ENCODE measurements at regions not wholly inside any gene's neighbourhood (a gene's known extent, or its start where the extent isn't known, plus 50 kb on each side); places are given as distances from the start of the nearest gene placed in this dataset.
"Not testable (repeated sequence)": the region's sequence is repeated elsewhere in the genome, so short reads cannot be mapped to it uniquely, and the experiment has no call there.

GRCh38 chr4:83730958-83731357 is 195.1 kb downstream of the GPAT3 start:
- H3K9me1 ChIP-seq (ENCODE audit: insufficient read depth, low read length); H2BK5ac ChIP-seq (ENCODE audit: low read depth, low read length, poor library complexity, severe bottlenecking); H3K36me3 ChIP-seq (ENCODE audit: control insufficient read depth, insufficient read depth, low read length); in situ Hi-C loops (cut with MboI; ENCODE audit: low sequenced_read_pairs); H3K4me3 ChIP-seq (ENCODE audit: insufficient read depth, low read depth, low read length); H4K91ac ChIP-seq (ENCODE audit: insufficient read depth, low read depth, low read length); H3K4ac ChIP-seq (ENCODE audit: low read depth, low read length); H3K23ac ChIP-seq (ENCODE audit: low read depth, low read length); H2AFZ ChIP-seq (replicated peaks; ENCODE audit: low read length, poor library complexity); H3K14ac ChIP-seq (replicated peaks; ENCODE audit: low read depth, low read length); H3K27me3 ChIP-seq (ENCODE audit: control insufficient read depth, insufficient read depth, low read length); H3K56ac ChIP-seq (ENCODE audit: extremely low read depth, insufficient read depth, low read length); H2BK120ac ChIP-seq (ENCODE audit: low read depth, low read length); H2AK5ac ChIP-seq (ENCODE audit: low read depth, low read length); intact Hi-C loops (cut with micrococcal nuclease); H3K27ac ChIP-seq (ENCODE audit: insufficient read depth, low read length); H3K18ac ChIP-seq (ENCODE audit: low read depth, low read length); ATAC-seq (ENCODE audit: low read depth); H3K4me1 ChIP-seq (ENCODE audit: control insufficient read depth, insufficient read depth, low read length); H2BK20ac ChIP-seq (ENCODE audit: low read depth, low read length); H4K20me1 ChIP-seq (ENCODE audit: insufficient read depth, low read length); H3K9me3 ChIP-seq (ENCODE audit: control insufficient read depth, insufficient read depth, low read length); H4K8ac ChIP-seq (ENCODE audit: low read depth in 2 of 2, low read length in 2 of 2); H3K79me1 ChIP-seq (ENCODE audit: low read depth in 1 of 2, low read length in 2 of 2); H2BK15ac ChIP-seq (ENCODE audit: low read depth, low read length); H4K5ac ChIP-seq (ENCODE audit: low read depth, low read length); DNase-seq; POLR2A ChIA-PET (ENCODE audit: unreplicated experiment); H3K4me2 ChIP-seq (ENCODE audit: low read depth, low read length); H2AK9ac ChIP-seq (replicated peaks; ENCODE audit: low read depth, low read length, poor library complexity); BruUV-seq (replicated peaks); CTCF ChIA-PET; dilution Hi-C loops (cut with HindIII; ENCODE audit: low sequenced_read_pairs, unreplicated experiment); H3K9ac ChIP-seq (ENCODE audit: low read depth, low read length): not testable (repeated sequence)
- WGBS, 2 experiments (ENCODE audit: extremely low coverage in 2 of 2, insufficient read length in 1 of 2) = no CpG with 5 or more reads among the region's 3 CpGs

Data from IMR-90 (cell line).